ENCODE measurements at regions not wholly inside any gene's neighbourhood (a gene's known extent, or its start where the extent isn't known, plus 50 kb on each side); places are given as distances from the start of the nearest gene placed in this dataset.

GRCh38 chr6:114514170-114514569 lies 171.3 kb upstream of the HS3ST5 start:
- H3K4me2 ChIP-seq (ENCODE audit: insufficient read depth, low read length) = no peak overlapping the region
- H3K79me2 ChIP-seq (ENCODE audit: control insufficient read depth, insufficient read depth, low read length) = no peaks in the 10 kb centered on the region
- H3K9me1 ChIP-seq (ENCODE audit: control insufficient read depth, insufficient read depth, low read length) = no peaks in the 10 kb centered on the region
- intact Hi-C loops (cut with micrococcal nuclease) = no loop called here
- ATAC-seq (no peak), FAIRE-seq (no peak), DNase-seq (ENCODE audit: extremely low read depth in 1 of 4, low spot score in 3 of 4) (no peak)
- H2AFZ ChIP-seq (ENCODE audit: low read depth, low read length) = no peak overlapping the region
- BruUV-seq (replicated peaks) = no TSS peak
- H3K27me3 ChIP-seq (ENCODE audit: control insufficient read depth in 2 of 2, insufficient read depth in 2 of 2, low read length in 2 of 2) = no peaks in the 10 kb centered on the region
- 0% methylated on average over 1 of the region's 1 CpG for WGBS (ENCODE audit: insufficient coverage, low coverage, missing lambda C conversion rate)
- H3K36me3 ChIP-seq (ENCODE audit: control insufficient read depth, insufficient read depth, low read length) = no peaks in the 10 kb centered on the region
- no peak overlapping the region for H3K9ac ChIP-seq (ENCODE audit: insufficient read depth in 1 of 2, low read depth in 2 of 2, low read length in 2 of 2)
- ChIA-PET CTCF (ENCODE audit: low intra/inter-chr PET ratio) (no interaction called here), POLR2A (no interaction called here)
- no peaks in the 10 kb centered on the region for H4K20me1 ChIP-seq (replicated peaks; ENCODE audit: control insufficient read depth, insufficient read depth, low read length)
- in situ Hi-C loops (cut with MboI) = no loop called here
- TF ChIP-seq CEBPB (tag; IDR thresholded peaks at IDR 0.05) = no peak
- no peak for TF ChIP-seq NR0B1 (IDR thresholded peaks at IDR 0.05; ENCODE audit: partially characterized antibody)
- TF ChIP-seq ZNF785 (CRISPR knock-in tag; IDR thresholded peaks at IDR 0.05) = no peak
- no peak for TF ChIP-seq ZNF644 (tag; IDR thresholded peaks at IDR 0.05; ENCODE audit: low read depth)
- no peak for TF ChIP-seq SNRNP70 (optimal IDR thresholded peaks at IDR 0.05; ENCODE audit: low read depth, low read length)
- TF ChIP-seq DEAF1 (CRISPR knock-in tag; IDR thresholded peaks at IDR 0.05) = no peak
- no peak for TF ChIP-seq ZNF384 (IDR thresholded peaks at IDR 0.05; ENCODE audit: low read depth, low read length)
- H3K4me1 ChIP-seq (replicated peaks in 1 of 2; ENCODE audit: control insufficient read depth in 2 of 2, insufficient read depth in 2 of 2, low read length in 2 of 2) = no peaks in the 10 kb centered on the region
- no peak overlapping the region for H3K4me3 ChIP-seq
- no peak overlapping the region for H3K27ac ChIP-seq (ENCODE audit: extremely low read depth, low read depth, low read length)
- H3K9me3 ChIP-seq (replicated peaks; ENCODE audit: control insufficient read depth, insufficient read depth, low read depth, low read length) = no peaks in the 10 kb centered on the region

Data from K562 (cell line).